ENCODE measurements at regions not wholly inside any gene's neighbourhood (a gene's known extent, or its start where the extent isn't known, plus 50 kb on each side); places are given as distances from the start of the nearest gene placed in this dataset.
"Not testable (repeated sequence)": the region's sequence is repeated elsewhere in the genome, so short reads cannot be mapped to it uniquely, and the experiment has no call there.

- no peak for DNase-seq
Measured at GRCh38 chr15:79673416-79674123, 223.2 kb downstream of the MTHFS start.

GRCh38 chr15:79674124-79674465 is 222.7 kb downstream of the MTHFS start:
- no peak for DNase-seq

GRCh38 chr15:79675982-79676381 is 220.8 kb downstream of the MTHFS start:
- no peak for DNase-seq

- no peak for DNase-seq
Measured at GRCh38 chr15:79676621-79677020, 220.2 kb downstream of the MTHFS start.

- no peak for DNase-seq
Measured at GRCh38 chr15:79677241-79677640, 219.6 kb downstream of the MTHFS start.

GRCh38 chr15:79678032-79678701 is 218.6 kb downstream of the MTHFS start:
- DNase-seq, result no peak

- no peak for DNase-seq
Measured at GRCh38 chr15:79680720-79681119, 216.1 kb downstream of the MTHFS start.

- no peak for DNase-seq
Measured at GRCh38 chr15:79682285-79682684, 214.5 kb downstream of the MTHFS start.

GRCh38 chr15:79682851-79683288 is 213.9 kb downstream of the MTHFS start:
- no peak for DNase-seq

GRCh38 chr15:79689030-79689429 is 207.8 kb downstream of the MTHFS start:
- no peak for DNase-seq

GRCh38 chr15:79700951-79701480 is 195.8 kb downstream of the MTHFS start:
- DNase-seq, result no peak

- DNase-seq, result no peak
Measured at GRCh38 chr15:79702621-79703020, 194.2 kb downstream of the MTHFS start.

- no peak for DNase-seq
Measured at GRCh38 chr15:79721256-79721655, 175.6 kb downstream of the MTHFS start.

GRCh38 chr15:79724312-79724711 is 172.5 kb downstream of the MTHFS start:
- no peak for DNase-seq

GRCh38 chr15:79724804-79725203 is 172.0 kb downstream of the MTHFS start:
- no peak for DNase-seq

- DNase-seq, result no peak
Measured at GRCh38 chr15:79728867-79729266, 167.9 kb downstream of the MTHFS start.

GRCh38 chr15:79736435-79737000 is 160.3 kb downstream of the MTHFS start:
- DNase-seq, result no peak

- no peak for DNase-seq
Measured at GRCh38 chr15:79738143-79738542, 158.7 kb downstream of the MTHFS start.

- no peak for DNase-seq
Measured at GRCh38 chr15:79740561-79740960, 156.3 kb downstream of the MTHFS start.

GRCh38 chr15:79743032-79743431 is 153.8 kb downstream of the MTHFS start:
- DNase-seq, result no peak

GRCh38 chr15:79744485-79744884 is 152.3 kb downstream of the MTHFS start:
- DNase-seq, result not testable (repeated sequence)

GRCh38 chr15:79756365-79756764 is 140.4 kb downstream of the MTHFS start:
- DNase-seq, result no peak

- no peak for DNase-seq
Measured at GRCh38 chr15:79765081-79765480, 131.7 kb downstream of the MTHFS start.

GRCh38 chr15:79769069-79769481 is 127.7 kb downstream of the MTHFS start:
- no peak for DNase-seq
